CD4-positive, alpha-beta memory T cell (primary cell): ENCODE measurements at regions not wholly inside any gene's neighbourhood (a gene's known extent, or its start where the extent isn't known, plus 50 kb on each side); places are given as distances from the start of the nearest gene placed in this dataset.

Source experiments
- CTCF ChIA-PET: fragments of 350-600 bp; sonication (Branson Sonifier 250); formaldehyde crosslinking; loops from one replicate; lab custom pipeline; 2021; ENCODE audit warnings: inconsistent platforms; ENCODE audit not compliant: partially characterized antibody; lab: Charles Lee
- POLR2A ChIA-PET: fragments of 350-600 bp; sonication (Branson Sonifier 250); formaldehyde crosslinking; loops from one replicate; lab custom pipeline; 2021; ENCODE audit not compliant: partially characterized antibody; lab: Charles Lee
- DNase-seq, 5 donors: peaks; one replicate each; pipeline versions ENCODE4 v3.0.0 to v3.0.0-alpha.2; 2020 to 2022; ENCODE audit warnings: mixed read lengths in 1 of 5
- H3K27ac ChIP-seq: one replicate; pipeline ENCODE4 v1.7.0; 2013; ENCODE audit warnings: low read depth, low read length
- H3K27me3 ChIP-seq: 2 replicates; pipeline ENCODE4 v1.7.0; 2013; ENCODE audit warnings: mild to moderate bottlenecking, low read length, moderate library complexity; ENCODE audit not compliant: insufficient read depth
- H3K36me3 ChIP-seq: 2 replicates; pipeline ENCODE4 v1.7.0; 2013; ENCODE audit warnings: mild to moderate bottlenecking, low read length, moderate library complexity; ENCODE audit not compliant: insufficient read depth
- H3K4me1 ChIP-seq: 2 replicates; pipeline ENCODE4 v1.7.0; 2013; ENCODE audit warnings: mild to moderate bottlenecking, low read length, moderate library complexity; ENCODE audit not compliant: insufficient read depth
- H3K4me3 ChIP-seq, 2 donors: one replicate each; pipeline ENCODE4 v1.7.0; 2013; ENCODE audit warnings: low read length in 2 of 2, mild to moderate bottlenecking in 1 of 2
- H3K9me3 ChIP-seq, 2 donors: one replicate each; pipeline ENCODE4 v1.7.0; 2013; ENCODE audit warnings: low read length in 2 of 2, control low read depth in 1 of 2; ENCODE audit not compliant: control insufficient read depth in 1 of 2
- H3K27ac Mint-ChIP-seq, 7 donors: one replicate each; pipeline ENCODE4 v1.8.0; 2020 to 2021; ENCODE audit warnings: mixed read lengths in 7 of 7, mild to moderate bottlenecking in 6 of 7, inconsistent platforms in 3 of 7, moderate library complexity in 3 of 7
- H3K27me3 Mint-ChIP-seq, 2 donors: one replicate each; pipeline ENCODE4 v1.8.0; 2020 to 2021; ENCODE audit warnings: mixed read lengths in 2 of 2
- H3K36me3 Mint-ChIP-seq, 2 donors: one replicate each; pipeline ENCODE4 v1.8.0; 2020 to 2021; ENCODE audit warnings: mixed read lengths in 2 of 2, inconsistent platforms in 1 of 2, mild to moderate bottlenecking in 1 of 2
- H3K4me1 Mint-ChIP-seq, 4 donors: one replicate each; pipeline ENCODE4 v1.8.0; 2020 to 2021; ENCODE audit warnings: mixed read lengths in 4 of 4, mild to moderate bottlenecking in 1 of 4
- H3K4me3 Mint-ChIP-seq, 8 donors: one replicate each; pipeline ENCODE4 v1.8.0; 2020 to 2021; ENCODE audit warnings: mixed read lengths in 8 of 8, mild to moderate bottlenecking in 7 of 8, moderate library complexity in 6 of 8, inconsistent platforms in 3 of 8
- H3K9me3 Mint-ChIP-seq, 8 donors: one replicate each; pipeline ENCODE4 v1.8.0; 2020 to 2021; ENCODE audit warnings: mixed read lengths in 8 of 8, mild to moderate bottlenecking in 5 of 8, inconsistent platforms in 3 of 8, moderate library complexity in 1 of 8
- intact Hi-C: fragments of 100-400 bp; cut with micrococcal nuclease; formaldehyde crosslinking; loops from one replicate; pipeline ENCODE4 v1.15.1; 2023

DNA sequence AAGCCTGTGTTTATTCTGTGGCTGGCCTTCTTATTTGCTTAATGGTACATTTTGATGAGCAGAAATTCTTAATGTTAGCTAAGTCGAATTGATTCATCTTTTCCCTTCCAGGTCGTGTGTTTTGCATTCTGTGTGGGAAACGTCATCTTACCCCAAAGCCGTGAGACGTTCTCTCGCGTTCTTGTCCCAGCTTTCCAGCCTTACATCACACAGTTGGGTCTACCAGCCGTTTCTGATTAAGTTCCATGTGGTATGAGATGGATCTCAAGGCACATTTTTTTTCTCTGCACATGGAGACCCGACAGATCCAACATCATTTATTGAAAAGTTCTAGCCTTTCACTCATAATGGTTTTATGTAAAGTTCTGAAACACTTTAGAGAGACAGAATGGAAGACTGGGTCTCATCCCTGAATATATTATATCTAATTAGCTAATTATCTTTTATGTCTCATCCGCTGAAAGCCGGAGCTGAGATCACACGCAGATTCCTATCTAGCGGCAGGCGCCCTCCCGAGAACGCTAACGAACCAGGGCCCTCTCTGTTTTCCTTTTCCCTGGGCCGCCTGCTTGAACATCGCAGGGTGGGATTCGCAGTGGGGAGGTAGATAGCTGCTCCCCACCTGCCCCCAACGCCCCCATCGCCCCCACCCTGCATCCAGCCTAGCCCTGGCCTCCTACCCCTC, 1162.2 kb downstream of the BRD1 start:
- H3K4me1 ChIP-seq = no peaks in the 10 kb centered on the region
- no peaks in the 10 kb centered on the region for H3K27me3 Mint-ChIP-seq
- no peak for DNase-seq
- no peak overlapping the region for H3K27ac ChIP-seq
- H3K27me3 ChIP-seq = no peaks in the 10 kb centered on the region
- H3K36me3 ChIP-seq = no peaks in the 10 kb centered on the region
- peaks cover 0 to 10% of the 10 kb centered on the region in 2 donors for H3K9me3 ChIP-seq
- no peak overlapping the region for H3K4me3 Mint-ChIP-seq
- no peak overlapping the region for H3K4me3 ChIP-seq
- ChIA-PET CTCF (no interaction called here), POLR2A (no interaction called here)
- no peaks in the 10 kb centered on the region for H3K36me3 Mint-ChIP-seq
- H3K27ac Mint-ChIP-seq = no peak overlapping the region
- no peaks in the 10 kb centered on the region for H3K4me1 Mint-ChIP-seq
- intact Hi-C loops = no loop called here
- H3K9me3 Mint-ChIP-seq = peaks cover 0 to 27% (median 21%) of the 10 kb centered on the region in 8 donors

DNA sequence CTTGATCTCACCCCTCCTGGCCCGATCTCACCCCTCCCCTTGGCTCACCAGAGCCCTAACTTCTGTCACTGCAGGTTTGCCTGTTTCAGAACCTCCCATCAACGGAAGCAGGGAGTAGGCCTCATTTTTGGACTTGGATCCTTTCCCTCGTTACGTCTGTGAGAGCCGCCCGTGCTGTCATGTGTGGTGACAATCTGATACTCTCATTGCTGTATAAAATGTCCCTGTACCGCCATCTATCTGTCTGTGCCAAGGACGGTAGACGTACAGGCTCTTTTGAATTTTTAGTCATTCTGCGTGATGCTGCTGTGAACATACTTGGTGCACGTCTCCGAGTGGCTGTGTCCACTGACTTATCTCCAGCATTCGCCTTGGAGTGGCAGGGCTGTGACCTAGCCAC, 1163.1 kb downstream of the BRD1 start:
- Histone ChIP-seq H3K4me1 (no peaks in the 10 kb centered on the region), H3K27me3 (no peaks in the 10 kb centered on the region), H3K36me3 (no peaks in the 10 kb centered on the region), H3K27ac (no peak overlapping the region), H3K4me3 (no peak overlapping the region), H3K9me3 (peaks cover 0 to 10% of the 10 kb centered on the region in 2 donors)
- H3K36me3 Mint-ChIP-seq = no peaks in the 10 kb centered on the region
- intact Hi-C loops = no loop called here
- H3K27ac Mint-ChIP-seq = no peak overlapping the region
- no peaks in the 10 kb centered on the region for H3K4me1 Mint-ChIP-seq
- POLR2A ChIA-PET = no interaction called here
- DNase-seq = no peak
- H3K9me3 Mint-ChIP-seq = peaks cover 0 to 27% (median 20%) of the 10 kb centered on the region in 8 donors
- CTCF ChIA-PET = no interaction called here
- no peaks in the 10 kb centered on the region for H3K27me3 Mint-ChIP-seq
- no peak overlapping the region for H3K4me3 Mint-ChIP-seq

DNA sequence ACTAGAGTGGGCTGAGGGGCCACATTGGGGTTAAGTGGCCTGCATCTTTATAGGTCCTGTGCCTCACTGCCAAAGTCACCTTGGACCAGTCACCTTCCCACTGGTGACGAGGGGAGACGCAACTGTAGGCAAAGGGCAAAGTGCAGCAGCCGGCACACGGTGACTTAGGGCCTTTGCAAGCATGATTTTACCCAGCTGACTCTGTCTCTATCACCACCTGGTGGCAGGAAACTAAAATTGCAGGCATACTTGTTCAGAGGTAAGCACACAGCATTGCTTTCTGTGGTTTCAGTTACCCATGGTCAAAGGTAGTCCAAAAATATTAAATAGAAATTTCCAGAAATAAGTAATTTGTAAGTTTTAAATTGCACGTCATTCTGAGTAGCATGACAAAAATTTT, 1164.4 kb downstream of the BRD1 start:
- Histone ChIP-seq H3K9me3 (peaks cover 0 to 10% of the 10 kb centered on the region in 2 donors), H3K4me3 (no peak overlapping the region), H3K27me3 (no peaks in the 10 kb centered on the region), H3K4me1 (no peaks in the 10 kb centered on the region), H3K27ac (no peak overlapping the region), H3K36me3 (no peaks in the 10 kb centered on the region)
- H3K27me3 Mint-ChIP-seq = no peaks in the 10 kb centered on the region
- POLR2A ChIA-PET = no interaction called here
- H3K4me3 Mint-ChIP-seq = no peak overlapping the region
- no peaks in the 10 kb centered on the region for H3K4me1 Mint-ChIP-seq
- CTCF ChIA-PET = no interaction called here
- intact Hi-C loops = no loop called here
- H3K9me3 Mint-ChIP-seq = peaks cover 0 to 27% (median 20%) of the 10 kb centered on the region in 8 donors
- H3K36me3 Mint-ChIP-seq = no peaks in the 10 kb centered on the region
- no peak overlapping the region for H3K27ac Mint-ChIP-seq
- no peak for DNase-seq

DNA sequence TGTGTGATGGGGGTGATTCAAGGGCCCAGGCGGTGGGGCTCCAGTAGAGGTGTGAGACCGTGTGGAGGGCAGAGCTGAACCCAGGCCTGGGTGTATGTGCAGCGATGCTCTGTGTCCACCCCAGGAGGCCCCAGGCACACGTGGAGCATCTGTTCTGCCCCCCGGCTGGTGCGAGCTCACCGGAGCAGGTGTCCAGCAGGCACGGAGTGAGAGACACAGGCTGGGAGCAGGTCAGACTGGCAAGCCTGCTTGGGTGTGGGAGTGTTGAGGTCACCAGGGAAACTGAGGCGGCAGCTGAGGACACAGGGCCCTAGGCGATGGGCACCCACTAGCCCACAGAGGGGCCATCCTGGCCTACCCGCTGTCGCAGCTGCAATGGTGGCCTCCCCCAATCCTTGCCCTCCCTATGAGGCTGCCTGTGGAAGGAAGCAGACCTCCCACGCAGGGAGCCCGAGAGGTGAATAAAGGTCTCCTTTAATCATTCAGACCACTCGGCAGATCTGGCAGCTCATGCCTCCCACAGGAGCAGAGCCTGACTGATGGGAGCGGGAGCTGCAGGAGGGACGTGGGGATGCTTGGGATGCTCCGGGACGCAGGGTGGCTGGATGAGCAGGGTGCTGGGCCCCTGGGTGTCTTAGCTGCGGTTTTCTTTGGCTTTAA, 1165.1 kb downstream of the BRD1 start:
- Mint-ChIP-seq H3K27me3 (no peaks in the 10 kb centered on the region), H3K36me3 (no peaks in the 10 kb centered on the region), H3K4me3 (no peak overlapping the region), H3K4me1 (no peaks in the 10 kb centered on the region), H3K27ac (no peak overlapping the region), H3K9me3 (peaks cover 0 to 27% (median 21%) of the 10 kb centered on the region in 8 donors)
- Histone ChIP-seq H3K4me3 (no peak overlapping the region), H3K4me1 (no peaks in the 10 kb centered on the region), H3K27me3 (no peaks in the 10 kb centered on the region), H3K9me3 (peaks cover 0 to 10% of the 10 kb centered on the region in 2 donors), H3K27ac (no peak overlapping the region), H3K36me3 (no peaks in the 10 kb centered on the region)
- ChIA-PET CTCF (no interaction called here), POLR2A (no interaction called here)
- no peak for DNase-seq
- intact Hi-C loops = no loop called here

DNA sequence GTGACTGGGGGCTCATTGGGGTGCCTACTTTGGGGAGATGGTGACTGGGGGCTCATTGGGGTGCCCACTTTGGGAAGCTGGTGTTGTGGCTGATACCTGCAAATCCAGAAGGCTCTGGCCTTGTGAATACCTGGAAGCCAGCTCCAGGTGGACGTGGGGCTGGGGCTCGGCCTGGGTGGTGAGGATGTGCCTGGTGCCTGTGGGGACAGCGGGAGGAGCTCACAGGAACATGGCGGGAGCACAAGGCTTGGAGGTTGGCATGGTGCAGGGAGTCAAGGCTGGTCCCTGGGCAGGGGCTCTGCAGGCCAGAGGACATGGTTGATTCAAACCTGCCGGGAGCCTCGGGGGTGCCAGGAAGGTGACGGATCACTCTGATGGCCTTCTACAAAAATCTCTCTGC, 1165.7 kb downstream of the BRD1 start:
- no peaks in the 10 kb centered on the region for H3K27me3 Mint-ChIP-seq

DNA sequence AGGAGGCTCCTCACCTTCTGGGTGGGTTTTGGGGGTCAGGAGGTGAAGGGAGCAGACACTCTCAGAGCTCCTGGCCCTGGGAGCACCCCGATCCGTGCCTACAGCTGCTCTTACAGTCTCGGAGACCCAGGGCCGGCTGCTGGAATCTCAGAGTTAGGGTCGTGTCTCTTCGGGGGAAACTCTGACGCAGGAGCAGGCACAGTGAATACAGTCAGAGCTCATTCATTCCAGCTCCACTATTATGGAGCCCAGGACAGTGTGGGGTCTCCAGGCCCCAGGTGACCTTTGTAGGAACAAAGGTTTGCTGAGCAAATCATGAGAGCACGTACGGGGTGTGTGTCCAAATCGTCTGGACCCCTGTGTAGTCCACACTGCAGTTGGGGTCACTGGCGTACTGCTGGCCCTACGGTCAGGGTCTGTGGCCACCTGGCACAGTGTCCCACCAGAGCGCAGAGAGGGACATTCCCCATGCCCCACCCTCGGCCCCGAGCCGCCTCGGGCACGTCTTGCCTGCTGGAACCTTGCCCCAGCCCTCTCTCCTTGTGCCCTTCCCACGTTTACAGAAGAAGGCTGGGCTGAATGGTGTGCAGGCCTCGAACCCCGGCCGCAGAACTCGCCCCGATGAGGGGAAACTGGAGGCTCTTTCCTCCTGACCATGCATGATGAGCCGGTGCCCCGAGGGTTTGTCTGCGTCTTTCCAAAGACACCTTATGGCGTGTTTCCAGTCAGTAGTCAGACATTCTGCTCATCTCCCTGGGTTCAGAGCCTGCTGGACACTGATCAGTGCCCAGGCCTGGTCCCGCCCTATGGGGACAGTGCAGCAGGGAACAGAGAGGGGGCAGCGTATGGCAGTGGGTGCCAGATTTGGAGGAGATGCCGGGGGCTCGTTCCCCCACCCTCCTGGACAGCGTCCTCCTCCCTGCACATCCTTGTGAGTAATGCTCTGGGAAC, 1166.6 kb downstream of the BRD1 start:
- Histone ChIP-seq H3K4me1 (no peaks in the 10 kb centered on the region), H3K27ac (no peak overlapping the region), H3K9me3 (peaks cover 0 to 10% of the 10 kb centered on the region in 2 donors), H3K27me3 (no peaks in the 10 kb centered on the region), H3K4me3 (no peak overlapping the region), H3K36me3 (no peaks in the 10 kb centered on the region)
- peaks cover 0 to 27% (median 21%) of the 10 kb centered on the region in 8 donors for H3K9me3 Mint-ChIP-seq
- no peaks in the 10 kb centered on the region for H3K27me3 Mint-ChIP-seq
- intact Hi-C loops = no loop called here
- no peak overlapping the region for H3K4me3 Mint-ChIP-seq
- DNase-seq = no peak
- ChIA-PET CTCF (no interaction called here), POLR2A (no interaction called here)
- no peak overlapping the region for H3K27ac Mint-ChIP-seq
- no peaks in the 10 kb centered on the region for H3K36me3 Mint-ChIP-seq
- no peaks in the 10 kb centered on the region for H3K4me1 Mint-ChIP-seq

More for the DNA sequence above, 1165.7 kb downstream of the BRD1 start:
- Mint-ChIP-seq H3K27ac (no peak overlapping the region), H3K9me3 (peaks cover 0 to 27% (median 21%) of the 10 kb centered on the region in 8 donors), H3K36me3 (no peaks in the 10 kb centered on the region), H3K4me3 (no peak overlapping the region), H3K4me1 (no peaks in the 10 kb centered on the region)
- Histone ChIP-seq H3K4me1 (no peaks in the 10 kb centered on the region), H3K27ac (no peak overlapping the region), H3K4me3 (no peak overlapping the region), H3K9me3 (peaks cover 0 to 10% of the 10 kb centered on the region in 2 donors), H3K36me3 (no peaks in the 10 kb centered on the region), H3K27me3 (no peaks in the 10 kb centered on the region)
- intact Hi-C loops = no loop called here
- no peak for DNase-seq
- CTCF ChIA-PET = no interaction called here
- POLR2A ChIA-PET = no interaction called here
